ENCODE measurements at regions not wholly inside any gene's neighbourhood (a gene's known extent, or its start where the extent isn't known, plus 50 kb on each side); places are given as distances from the start of the nearest gene placed in this dataset.

GRCh38 chr12:27859648-27860047 lies 79.6 kb upstream of the MANSC4 start:
- no peak for TF ChIP-seq CTCF (IDR thresholded peaks at IDR 0.05; ENCODE audit: insufficient read depth, low read length, poor library complexity, severe bottlenecking)
- TF ChIP-seq EZH2phosphoT487 (conservative IDR thresholded peaks at IDR 0.05; ENCODE audit: low read length) = no peak
